Hematopoietic multipotent progenitor cell treated with erythropoietin and hydrocortisone succinate and interleukin-3 and kit ligand, for 15 days (in vitro differentiated cells): ENCODE measurements at regions not wholly inside any gene's neighbourhood (a gene's known extent, or its start where the extent isn't known, plus 50 kb on each side); places are given as distances from the start of the nearest gene placed in this dataset.

Experiments used
- DNase-seq: peaks from one replicate; pipeline ENCODE4 v3.0.0-alpha.2; 2015; ENCODE audit warnings: low spot score

DNA sequence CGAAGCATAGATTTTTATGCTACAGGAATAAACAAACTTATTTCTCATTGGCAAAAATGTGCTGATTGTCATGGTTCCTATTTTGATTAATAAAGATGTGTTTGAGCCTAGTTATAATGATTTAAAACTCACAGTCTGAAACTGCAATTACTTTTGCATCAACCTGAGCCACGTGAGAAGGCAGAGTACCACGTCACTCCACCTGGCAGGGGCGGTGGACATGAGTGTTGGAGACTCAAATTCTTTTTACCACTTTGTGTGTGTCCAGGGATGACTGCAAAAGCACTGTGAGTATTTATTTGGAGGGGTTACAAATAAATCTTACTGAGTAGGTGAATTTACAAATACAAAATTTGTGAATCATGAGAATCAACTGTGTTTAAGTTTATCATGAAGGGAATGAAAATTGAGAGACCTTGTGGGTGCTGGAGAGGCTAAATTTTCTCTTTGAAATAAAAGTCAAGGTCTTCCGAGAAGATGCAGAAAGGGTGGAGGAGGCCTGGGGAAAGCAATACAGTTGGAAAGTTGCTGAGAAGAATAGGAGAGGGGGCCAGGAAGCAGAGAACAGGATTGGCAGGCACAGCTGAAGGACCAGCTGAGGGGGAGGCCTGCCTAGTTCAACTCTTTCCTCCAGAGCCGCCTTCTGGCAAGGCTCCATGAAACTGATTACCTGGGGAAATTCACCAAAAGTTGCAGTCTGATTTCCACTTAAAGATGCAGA is 316.4 kb downstream of the MYCN start:
- no peak for DNase-seq

DNA sequence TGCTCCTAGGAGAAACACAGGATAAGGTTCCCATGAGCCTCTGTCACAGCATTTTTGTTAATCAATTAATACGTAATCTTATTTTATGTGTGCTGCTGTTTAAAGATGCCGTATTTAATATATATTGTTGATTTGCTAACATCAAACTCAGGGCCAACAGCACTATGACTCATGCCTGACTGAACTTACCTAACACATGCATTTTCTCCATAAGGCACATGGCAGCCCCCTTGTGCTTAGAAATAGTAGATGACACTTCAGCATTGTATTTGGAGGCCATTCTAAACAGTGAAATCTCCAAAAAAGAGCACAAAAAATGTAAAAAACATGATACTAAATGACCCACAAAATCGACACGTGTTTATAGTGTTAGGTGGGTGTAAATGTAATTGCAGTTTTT is 314.8 kb downstream of the MYCN start:
- DNase-seq: no peak

DNA sequence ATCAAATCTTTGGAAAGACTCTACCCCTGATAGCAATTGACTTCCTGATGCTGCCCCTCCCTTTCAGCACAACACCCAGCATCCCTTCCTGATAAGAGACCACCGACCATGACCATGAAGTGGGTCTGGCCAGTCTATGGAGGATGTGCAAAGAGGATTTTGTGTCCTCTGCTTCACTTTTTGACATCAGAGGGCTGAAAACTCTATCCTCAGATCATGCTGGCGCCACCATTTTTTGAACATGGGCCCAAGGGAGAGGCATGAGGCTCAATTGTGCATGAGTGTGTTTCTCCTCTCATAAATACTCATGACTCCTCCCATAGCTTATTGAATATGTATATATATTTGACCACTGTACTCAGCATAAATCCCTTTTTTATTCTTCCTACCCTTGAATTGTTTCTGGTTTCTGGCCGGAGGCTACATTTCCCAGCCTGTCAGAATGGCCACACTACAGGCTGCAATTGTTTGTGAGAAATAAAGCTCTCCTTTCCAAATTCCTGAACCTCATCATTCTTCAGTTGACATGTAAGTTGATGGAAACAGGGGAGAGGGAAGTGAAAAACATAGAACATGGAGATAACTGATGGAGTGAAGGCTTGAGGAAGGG is 314.1 kb downstream of the MYCN start:
- DNase-seq: no peak

- DNase-seq: no peak
These were observed 312.9 kb downstream of the MYCN start for GRCh38 chr2:16253291-16253690.

- no peak for DNase-seq
These were observed 312.5 kb downstream of the MYCN start for GRCh38 chr2:16252891-16253290.

- no peak for DNase-seq
These were observed 311.9 kb downstream of the MYCN start for GRCh38 chr2:16252251-16252650.

DNA sequence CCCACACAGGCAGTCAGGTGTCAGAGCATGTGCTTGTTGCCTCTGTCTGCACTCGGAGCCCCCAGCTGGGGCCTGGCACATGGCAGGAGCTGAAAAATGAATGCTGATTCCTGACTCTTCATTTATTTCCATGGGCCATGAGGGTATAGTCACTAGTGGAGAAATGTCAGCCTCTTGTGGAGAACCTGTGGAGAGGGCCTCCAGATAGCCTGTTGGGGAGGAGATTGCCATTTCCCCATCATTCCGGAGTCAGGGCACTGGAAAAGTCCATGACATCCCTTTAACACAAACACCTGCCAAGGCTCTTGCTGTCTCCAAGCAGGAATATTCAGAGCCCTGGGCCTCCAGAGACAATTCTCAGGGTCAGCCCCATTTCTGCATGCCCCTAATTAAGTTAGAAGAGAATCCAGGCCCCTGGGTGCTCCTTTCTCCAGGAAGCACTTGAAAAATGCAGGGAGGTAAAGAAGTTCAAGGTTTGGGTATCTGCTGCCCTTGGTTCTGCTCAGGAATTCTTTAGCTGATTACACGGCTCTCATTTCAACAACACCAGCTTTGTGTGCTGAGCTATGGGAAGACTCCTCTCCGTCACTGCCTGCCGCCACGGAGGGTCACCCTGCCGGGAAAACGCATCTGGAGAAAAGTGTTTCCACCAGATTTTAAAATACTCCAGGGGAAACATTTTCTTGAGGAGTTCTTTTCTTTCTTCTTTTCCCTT is 311.3 kb downstream of the MYCN start:
- no peak for DNase-seq

- no peak for DNase-seq
These were observed 310.5 kb downstream of the MYCN start for GRCh38 chr2:16250886-16251285.

GRCh38 chr2:16250466-16250865 is 310.1 kb downstream of the MYCN start:
- DNase-seq: no peak

DNA sequence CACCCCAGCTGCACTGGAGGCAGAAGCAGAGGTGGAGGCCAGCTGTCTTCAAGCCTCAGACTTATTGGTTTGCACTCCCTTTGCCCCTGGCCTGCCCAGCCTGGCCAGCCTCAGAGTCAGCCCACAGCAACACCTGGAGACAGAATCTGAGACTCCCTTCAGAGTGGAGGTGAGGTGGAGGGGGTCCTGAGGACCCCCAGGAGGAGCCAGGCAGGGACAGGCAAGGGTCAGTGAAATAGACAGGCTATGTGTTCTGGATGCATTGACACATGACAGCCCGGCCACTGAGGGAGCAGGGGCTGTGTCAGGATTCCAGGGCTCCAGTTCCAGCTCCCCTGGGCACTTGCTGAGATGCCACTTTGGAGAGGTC is 309.7 kb downstream of the MYCN start:
- no peak for DNase-seq

DNA sequence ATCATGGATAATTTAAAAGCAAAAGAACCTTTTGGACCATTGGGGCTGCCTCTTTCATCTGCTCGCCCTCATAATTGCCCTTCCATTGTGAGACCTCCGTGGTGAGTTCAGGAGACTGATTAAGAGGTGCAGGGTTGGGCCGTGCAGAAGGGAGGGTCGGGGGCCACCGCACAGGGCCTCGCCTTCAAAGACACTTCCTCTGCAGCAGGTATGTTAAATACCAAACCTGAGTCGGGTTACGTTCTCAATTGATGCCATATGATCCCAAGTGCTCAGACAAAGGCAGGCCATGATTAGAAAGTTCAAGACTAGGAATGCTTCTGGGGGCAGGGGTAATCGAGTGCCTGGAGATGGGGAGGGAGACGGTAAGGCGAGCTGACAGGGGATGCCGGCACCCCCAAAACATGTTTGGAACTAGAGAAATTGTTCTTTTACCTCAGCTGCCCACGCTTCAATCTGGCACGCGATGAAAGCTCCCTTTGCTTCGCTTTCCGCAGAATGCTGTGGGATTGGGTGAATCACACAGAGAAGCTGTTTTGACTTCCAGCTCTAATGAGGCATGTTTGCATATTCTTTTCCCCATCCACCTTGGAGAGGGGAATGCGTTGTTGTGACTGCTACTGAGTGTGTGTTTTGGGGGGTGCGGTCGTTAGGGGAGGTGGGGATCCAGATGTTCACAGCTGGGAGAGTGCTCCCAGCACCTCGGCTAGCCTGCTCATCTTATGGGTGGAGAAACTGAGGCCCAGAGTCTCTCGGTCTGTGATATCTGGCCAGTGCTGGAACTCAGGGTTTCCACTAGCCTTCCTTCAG is 309.1 kb downstream of the MYCN start:
- no peak for DNase-seq

GRCh38 chr2:16248571-16249105 is 308.3 kb downstream of the MYCN start:
- DNase-seq: no peak

GRCh38 chr2:16247326-16248122 is 307.2 kb downstream of the MYCN start:
- no peak for DNase-seq

DNA sequence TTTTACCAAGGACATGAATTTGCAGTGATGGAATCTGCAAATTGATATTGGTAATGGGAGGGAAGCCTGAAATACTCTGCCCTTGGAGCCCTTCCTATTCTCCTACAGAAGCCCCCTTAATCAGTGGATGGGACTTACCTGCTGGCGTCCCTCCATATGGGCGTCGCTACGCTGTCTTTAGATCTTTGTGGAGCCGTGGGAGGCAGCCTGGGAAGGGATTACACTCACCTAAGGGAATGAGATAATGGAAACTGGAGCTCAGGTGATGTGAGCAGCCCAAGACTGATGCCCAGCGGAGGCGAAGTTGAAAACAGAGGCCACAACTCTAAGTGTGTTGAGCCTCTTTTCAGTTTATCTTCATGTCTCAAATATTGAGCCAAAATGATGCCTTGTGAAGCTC is 306.6 kb downstream of the MYCN start:
- no peak for DNase-seq

DNA sequence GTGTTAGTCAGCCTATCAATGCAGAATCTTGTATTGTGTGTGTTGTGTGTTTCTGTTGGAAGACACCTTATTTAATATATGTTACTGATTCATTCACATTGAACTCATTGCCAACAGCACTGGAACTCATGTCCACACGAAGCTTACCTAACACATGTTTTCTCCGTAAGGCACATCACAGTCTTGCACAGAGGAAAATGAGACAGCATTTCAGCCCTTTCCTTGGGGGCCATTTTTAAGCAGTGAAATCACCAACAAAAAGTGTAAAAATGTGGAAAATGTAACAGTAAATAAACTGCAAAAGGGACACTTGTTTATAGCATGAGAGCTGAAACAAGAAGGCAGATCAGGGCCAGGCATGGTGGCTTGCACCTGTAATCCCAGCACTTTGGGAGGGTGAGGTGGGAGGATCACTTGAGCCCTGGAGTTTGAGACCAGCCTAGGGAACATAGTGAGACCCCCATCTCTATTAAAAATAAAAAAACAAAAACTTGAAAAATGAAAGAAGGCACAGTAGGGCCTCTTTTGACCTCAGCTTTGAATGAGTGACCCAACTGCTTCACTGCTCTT is 306.0 kb downstream of the MYCN start:
- no peak for DNase-seq

DNA sequence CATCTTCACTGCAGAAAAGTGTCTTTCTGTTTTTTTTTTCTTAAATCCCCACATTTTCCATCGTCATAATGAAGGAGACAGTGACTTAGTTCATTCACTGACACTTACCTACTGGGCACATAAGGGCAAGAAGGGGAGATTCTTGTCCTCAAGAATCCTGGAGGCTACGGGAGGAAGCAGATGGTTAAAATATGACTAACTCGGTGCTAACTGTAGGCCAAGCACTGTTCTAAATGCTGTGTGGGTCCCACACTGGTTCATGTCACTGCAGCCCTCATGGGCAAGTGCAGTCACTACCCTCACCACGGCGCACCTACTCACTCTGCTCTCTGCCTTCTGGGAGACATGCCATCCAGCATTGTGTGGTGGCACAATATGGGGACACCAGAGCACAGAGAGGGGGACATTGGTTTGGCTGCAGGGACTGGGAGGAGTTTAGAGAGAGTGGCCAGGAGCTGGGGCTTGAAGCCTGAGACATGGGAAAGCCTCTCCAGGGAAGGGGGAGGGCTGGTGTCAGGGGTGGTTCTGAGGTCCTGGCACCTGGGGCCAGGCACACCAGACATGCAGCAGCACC is 305.2 kb downstream of the MYCN start:
- DNase-seq: no peak

DNA sequence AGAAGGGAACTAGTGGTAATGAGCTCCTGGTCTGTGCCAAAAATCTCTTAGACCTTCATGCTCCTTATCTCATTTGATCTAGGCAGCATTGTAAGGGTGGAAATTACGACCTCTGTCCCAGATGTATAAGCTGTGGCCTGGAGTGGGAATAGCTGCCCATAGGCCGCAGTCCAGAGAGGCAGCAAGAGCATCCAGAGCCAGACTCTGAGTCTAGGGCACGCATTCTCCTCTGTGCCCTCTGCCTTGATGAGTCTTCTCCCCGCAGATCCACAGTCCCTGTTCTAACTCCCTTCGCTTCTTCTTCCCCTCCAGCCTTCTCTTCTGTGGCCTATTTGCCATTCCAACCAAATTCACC is 304.6 kb downstream of the MYCN start:
- no peak for DNase-seq

GRCh38 chr2:16244153-16244965 is 304.0 kb downstream of the MYCN start:
- DNase-seq: no peak

DNA sequence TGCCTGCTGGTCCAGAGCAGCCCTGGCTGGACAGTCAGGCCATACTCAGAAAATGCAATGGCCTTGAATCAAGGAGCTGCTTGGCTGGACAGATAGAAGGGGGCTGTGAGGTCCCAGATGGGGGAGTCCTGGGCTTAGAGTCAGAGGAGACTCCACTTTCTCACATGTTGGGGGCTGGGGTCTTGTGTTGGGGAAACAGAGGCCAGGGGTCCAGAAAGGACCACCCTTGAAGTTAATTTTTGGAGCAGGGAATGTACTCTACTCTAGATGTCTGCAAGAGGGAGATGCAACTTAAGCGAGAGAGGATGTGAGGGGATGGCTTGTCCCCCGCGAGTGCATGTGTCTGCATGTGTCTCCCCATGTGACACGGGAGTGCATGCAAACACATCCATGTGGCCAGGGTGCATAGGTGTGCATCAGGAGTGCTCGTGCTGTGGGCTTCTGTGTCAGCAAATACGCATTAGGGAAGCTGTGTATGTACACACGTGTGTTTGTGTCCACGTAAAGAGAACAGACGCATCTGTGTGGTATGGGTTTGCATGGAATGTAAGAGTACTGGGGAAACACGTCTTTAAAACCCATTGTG is 303.2 kb downstream of the MYCN start:
- no peak for DNase-seq

DNA sequence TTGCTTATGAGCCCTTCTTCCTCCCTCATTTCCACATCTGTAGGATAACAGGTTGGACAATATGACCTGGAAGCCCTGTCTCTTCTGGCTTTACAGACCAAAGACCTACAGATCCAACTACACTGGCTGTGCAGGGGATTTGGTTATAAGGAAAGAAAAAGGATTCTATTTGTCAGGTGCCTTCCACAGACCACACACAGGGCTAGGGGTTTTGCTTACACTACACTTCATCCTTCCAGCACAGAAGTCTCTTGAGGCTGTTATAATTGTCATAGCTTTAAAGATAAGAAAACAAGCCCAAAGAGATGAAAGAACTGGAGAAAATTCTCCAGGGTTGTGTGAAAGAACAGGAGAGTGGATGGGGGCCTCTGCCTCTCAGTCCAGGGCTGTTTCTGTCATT is 302.6 kb downstream of the MYCN start:
- no peak for DNase-seq
